IMR-90 (cell line): ENCODE measurements at regions not wholly inside any gene's neighbourhood (a gene's known extent, or its start where the extent isn't known, plus 50 kb on each side); places are given as distances from the start of the nearest gene placed in this dataset.

Experiments
- ATAC-seq: fragments of 200-7000 bp; cut with Tn5 transposase; 2 replicates; pipeline ENCODE4 v1.9.1; 2020; ENCODE audit warnings: low read depth, mild to moderate bottlenecking, moderate library complexity
- BruUV-seq: library from RNA; stranded (reverse); fragments of 400-500 nt; replicated peaks from 2 replicates; lab custom pipeline; 2021; lab: Mats Ljungman, UMichigan
- CTCF ChIA-PET: fragments of 300-600 bp; formaldehyde crosslinking; extraction: SDS; loops from one replicate; lab custom pipeline; 2021; ENCODE audit warnings: antibody characterized with exemption; lab: Yijun Ruan, JAX
- POLR2A ChIA-PET: fragments of 300-600 bp; sonication (Branson Sonifier 250); formaldehyde crosslinking; loops from one replicate; lab custom pipeline; 2022; ENCODE audit warnings: antibody characterized with exemption; ENCODE audit not compliant: unreplicated experiment; lab: Charles Lee
- DNase-seq: peaks from one replicate; pipeline ENCODE4 v3.0.0; 2013
- H2AFZ ChIP-seq: replicated peaks from 2 replicates; pipeline ENCODE3; 2013; ENCODE audit warnings: low read length, mild to moderate bottlenecking; ENCODE audit not compliant: poor library complexity
- H2AK5ac ChIP-seq: 2 replicates; pipeline ENCODE4 v1.6.1; 2013; ENCODE audit warnings: low read depth, low read length, inconsistent platforms
- H2AK9ac ChIP-seq: replicated peaks from 2 replicates; pipeline ENCODE3; 2013; ENCODE audit warnings: mild to moderate bottlenecking, low read depth, low read length, moderate library complexity; ENCODE audit not compliant: poor library complexity
- H2BK120ac ChIP-seq: 2 replicates; pipeline ENCODE4 v1.6.1; 2013; ENCODE audit warnings: low read depth, low read length, inconsistent platforms
- H2BK15ac ChIP-seq: 3 replicates; pipeline ENCODE4 v1.6.1; 2013; ENCODE audit warnings: low read depth, low read length, inconsistent platforms
- H2BK20ac ChIP-seq: 2 replicates; pipeline ENCODE4 v1.6.1; 2013; ENCODE audit warnings: low read depth, mild to moderate bottlenecking, inconsistent platforms, low read length, moderate library complexity
- H2BK5ac ChIP-seq: 2 replicates; pipeline ENCODE4 v1.6.1; 2013; ENCODE audit warnings: mild to moderate bottlenecking, low read depth, low read length, inconsistent platforms; ENCODE audit not compliant: poor library complexity, severe bottlenecking
- H3K14ac ChIP-seq: replicated peaks from 2 replicates; pipeline ENCODE4 v1.6.1; 2013; ENCODE audit warnings: low read depth, low read length, inconsistent platforms
- H3K18ac ChIP-seq: 2 replicates; pipeline ENCODE4 v1.6.1; 2013; ENCODE audit warnings: low read depth, low read length, control low read depth
- H3K23ac ChIP-seq: 2 replicates; pipeline ENCODE4 v1.6.1; 2013; ENCODE audit warnings: low read depth, low read length, inconsistent platforms
- H3K27ac ChIP-seq: 2 replicates; pipeline ENCODE4 v1.5.1; 2013; ENCODE audit warnings: mild to moderate bottlenecking, control low read depth, low read length; ENCODE audit not compliant: insufficient read depth
- H3K27me3 ChIP-seq: 2 replicates; pipeline ENCODE4 v1.6.1; 2013; ENCODE audit warnings: low read length; ENCODE audit not compliant: control insufficient read depth, insufficient read depth
- H3K36me3 ChIP-seq: 2 replicates; pipeline ENCODE4 v1.6.1; 2013; ENCODE audit warnings: low read length, mixed read lengths; ENCODE audit not compliant: control insufficient read depth, insufficient read depth
- H3K4ac ChIP-seq: 2 replicates; pipeline ENCODE4 v1.6.1; 2013; ENCODE audit warnings: low read depth, low read length, inconsistent platforms
- H3K4me1 ChIP-seq: 2 replicates; pipeline ENCODE4 v1.6.1; 2013; ENCODE audit warnings: low read length, mixed read lengths; ENCODE audit not compliant: control insufficient read depth, insufficient read depth
- H3K4me2 ChIP-seq: 2 replicates; pipeline ENCODE4 v1.6.1; 2013; ENCODE audit warnings: low read depth, mild to moderate bottlenecking, control low read depth, low read length, moderate library complexity
- H3K4me3 ChIP-seq: 2 replicates; pipeline ENCODE4 v1.5.1; 2013; ENCODE audit warnings: low read depth, mild to moderate bottlenecking, control low read depth, low read length, moderate library complexity; ENCODE audit not compliant: insufficient read depth
- H3K56ac ChIP-seq: 2 replicates; pipeline ENCODE4 v1.6.1; 2013; ENCODE audit warnings: low read length, inconsistent platforms; ENCODE audit not compliant: insufficient read depth; ENCODE audit errors: extremely low read depth
- H3K79me1 ChIP-seq, 2 experiments: 2 replicates each; pipeline ENCODE4 v1.6.1; 2013; ENCODE audit warnings: low read length in 2 of 2, inconsistent platforms in 1 of 2, low read depth in 1 of 2
- H3K9ac ChIP-seq: 2 replicates; pipeline ENCODE4 v1.6.1; 2013; ENCODE audit warnings: low read depth, low read length, control low read depth
- H3K9me1 ChIP-seq: 2 replicates; pipeline ENCODE4 v1.6.1; 2013; ENCODE audit warnings: low read length, inconsistent platforms; ENCODE audit not compliant: insufficient read depth
- H3K9me3 ChIP-seq: 2 replicates; pipeline ENCODE4 v1.6.1; 2013; ENCODE audit warnings: low read length; ENCODE audit not compliant: control insufficient read depth, insufficient read depth
- H4K20me1 ChIP-seq: 2 replicates; pipeline ENCODE4 v1.6.1; 2013; ENCODE audit warnings: low read length, inconsistent platforms; ENCODE audit not compliant: insufficient read depth
- H4K5ac ChIP-seq: 2 replicates; pipeline ENCODE4 v1.6.1; 2013; ENCODE audit warnings: mild to moderate bottlenecking, low read depth, low read length, control low read depth
- H4K8ac ChIP-seq, 2 experiments: 2 replicates each; pipeline ENCODE4 v1.6.1; 2013; ENCODE audit warnings: low read depth in 2 of 2, low read length in 2 of 2, control low read depth in 1 of 2, inconsistent platforms in 1 of 2
- H4K91ac ChIP-seq: 2 replicates; pipeline ENCODE4 v1.6.1; 2013; ENCODE audit warnings: low read depth, low read length, inconsistent platforms; ENCODE audit not compliant: insufficient read depth
- CEBPB ChIP-seq: IDR thresholded peaks from 2 replicates; pipeline ENCODE4 v1.6.1; 2012; ENCODE audit warnings: low read depth, low read length, improper control_type of control experiment
- CHD1 ChIP-seq: IDR thresholded peaks from 2 replicates; pipeline ENCODE4 v1.6.1; 2012; ENCODE audit warnings: low read depth, low read length, improper control_type of control experiment
- FOS ChIP-seq: fragments of 150-350 bp; IDR thresholded peaks from 2 replicates; pipeline ENCODE4 v1.6.1; 2016; ENCODE audit warnings: low read depth, low read length
- MAFK ChIP-seq: IDR thresholded peaks from 2 replicates; pipeline ENCODE4 v1.6.1; 2012; ENCODE audit warnings: low read depth, low read length, improper control_type of control experiment
- MAZ ChIP-seq: IDR thresholded peaks from 2 replicates; pipeline ENCODE4 v1.6.1; 2012; ENCODE audit warnings: low read depth, mild to moderate bottlenecking, low read length, improper control_type of control experiment, moderate library complexity, borderline replicate concordance
- MXI1 ChIP-seq: IDR thresholded peaks from 2 replicates; pipeline ENCODE4 v1.6.1; 2012; ENCODE audit warnings: low read depth, mild to moderate bottlenecking, low read length, moderate library complexity, borderline replicate concordance
- NFE2L2 ChIP-seq: fragments of 150-350 bp; IDR thresholded peaks from 2 replicates; pipeline ENCODE4 v1.6.1; 2016; ENCODE audit warnings: low read depth, mild to moderate bottlenecking, low read length
- POLR2A ChIP-seq: IDR thresholded peaks from 2 replicates; pipeline ENCODE4 v1.6.1; 2012; ENCODE audit warnings: mild to moderate bottlenecking, low read depth, low read length
- RAD21 ChIP-seq: IDR thresholded peaks from 2 replicates; pipeline ENCODE4 v1.6.1; 2012; ENCODE audit warnings: low read length, improper control_type of control experiment
- RCOR1 ChIP-seq: IDR thresholded peaks from 2 replicates; pipeline ENCODE4 v1.6.1; 2012; ENCODE audit warnings: mild to moderate bottlenecking, low read length, improper control_type of control experiment; ENCODE audit not compliant: insufficient replicate concordance
- RFX5 ChIP-seq: IDR thresholded peaks from 2 replicates; pipeline ENCODE4 v1.8.0; 2012; ENCODE audit warnings: low read depth, mild to moderate bottlenecking, low read length, moderate library complexity
- SMC3 ChIP-seq: fragments of 150-350 bp; IDR thresholded peaks from 2 replicates; pipeline ENCODE4 v1.6.1; 2016; ENCODE audit warnings: low read depth, mild to moderate bottlenecking, antibody characterized with exemption, low read length, moderate library complexity
- USF2 ChIP-seq: fragments of 150-350 bp; IDR thresholded peaks from 2 replicates; pipeline ENCODE4 v1.6.1; 2017; ENCODE audit warnings: mild to moderate bottlenecking, antibody characterized with exemption, low read length, low read depth
- WGBS, 2 experiments: methylation state at CpG; one replicate each; pipeline versions ENCODE4 v1.1.5 to v1.1.7; 2013; ENCODE audit warnings: missing lambda C conversion rate in 2 of 2; ENCODE audit not compliant: insufficient read length in 1 of 2; ENCODE audit errors: extremely low coverage in 2 of 2; 5-methylcytosine and 5-hydroxymethylcytosine counted together
- dilution Hi-C: fragments of 300-500 bp; cut with HindIII; formaldehyde crosslinking; loops from one replicate; pipeline ENCODE4 v1.14.3; 2018; ENCODE audit warnings: low sequenced_read_pairs; ENCODE audit not compliant: unreplicated experiment
- in situ Hi-C: fragments of 300-500 bp; cut with MboI; formaldehyde crosslinking; loops from 3 replicates; pipeline ENCODE4 v1.14.3; 2019; ENCODE audit warnings: low sequenced_read_pairs, inconsistent platforms, mixed read lengths
- intact Hi-C: fragments of 100-400 bp; cut with micrococcal nuclease; formaldehyde crosslinking; loops from 2 replicates; pipeline ENCODE4 v1.10.0; 2022
- TF ChIP-seq, protein P1 (sequence below): conservative IDR thresholded peaks from 2 replicates; pipeline ENCODE4 v1.5.1; 2012; ENCODE audit warnings: mild to moderate bottlenecking, low read depth, low read length, improper control_type of control experiment
- TF ChIP-seq, protein P2 (sequence below): fragments of 150-350 bp; IDR thresholded peaks from 2 replicates; pipeline ENCODE4 v1.6.1; 2016; ENCODE audit warnings: low read depth, mild to moderate bottlenecking, low read length, moderate library complexity, borderline replicate concordance

GRCh38 chr1:29829448-29830344 is 593.4 kb downstream of the PTPRU start:
- ATAC-seq, result no peak
- H2AK5ac ChIP-seq, result no peak overlapping the region
- no peak overlapping the region for H3K4ac ChIP-seq
- no peak overlapping the region for H4K5ac ChIP-seq
- peak overlapping the region; percentile 35 for H2AFZ ChIP-seq
- no peak overlapping the region for H3K4me3 ChIP-seq
- no peak overlapping the region for H3K4me2 ChIP-seq
- H3K79me1 ChIP-seq, result no peaks in the 10 kb centered on the region
- POLR2A ChIA-PET, result no interaction called here
- H3K9me1 ChIP-seq, result no peaks in the 10 kb centered on the region
- no peak overlapping the region for H4K8ac ChIP-seq
- CTCF ChIA-PET, result no interaction called here
- H2AK9ac ChIP-seq, result no peak overlapping the region
- no peaks in the 10 kb centered on the region; the same call in 1 of the 2 replicates for H4K20me1 ChIP-seq
- H2BK120ac ChIP-seq, result no peak overlapping the region
- no peak overlapping the region for H3K23ac ChIP-seq
- in situ Hi-C loops, result no loop called here
- no peak overlapping the region for H2BK15ac ChIP-seq
- H4K91ac ChIP-seq, result no peak overlapping the region
- intact Hi-C loops, result no loop called here
- dilution Hi-C loops, result no loop called here
- H3K14ac ChIP-seq, result no peak overlapping the region
- no peak overlapping the region for H3K18ac ChIP-seq
- BruUV-seq, result no TSS peak
- no peak overlapping the region for H3K9ac ChIP-seq
- no peaks in the 10 kb centered on the region for H3K4me1 ChIP-seq
- H3K27me3 ChIP-seq, result no peaks in the 10 kb centered on the region; the same call in 1 of the 2 replicates
- no peaks in the 10 kb centered on the region for H3K9me3 ChIP-seq
- H2BK20ac ChIP-seq, result no peak overlapping the region
- WGBS, 2 experiments, result 67% methylated on average over 5 of the region's 14 CpGs; no CpG with 5 or more reads in 1 of the 2 experiments
- H3K27ac ChIP-seq, result no peak overlapping the region
- DNase-seq, result no peak
- H3K36me3 ChIP-seq, result no peaks in the 10 kb centered on the region
- H2BK5ac ChIP-seq, result no peak overlapping the region
- no peak overlapping the region for H3K56ac ChIP-seq
- no peak for TF ChIP-seq CEBPB
- TF ChIP-seq RCOR1, result no peak
- TF ChIP-seq, protein P1, sequence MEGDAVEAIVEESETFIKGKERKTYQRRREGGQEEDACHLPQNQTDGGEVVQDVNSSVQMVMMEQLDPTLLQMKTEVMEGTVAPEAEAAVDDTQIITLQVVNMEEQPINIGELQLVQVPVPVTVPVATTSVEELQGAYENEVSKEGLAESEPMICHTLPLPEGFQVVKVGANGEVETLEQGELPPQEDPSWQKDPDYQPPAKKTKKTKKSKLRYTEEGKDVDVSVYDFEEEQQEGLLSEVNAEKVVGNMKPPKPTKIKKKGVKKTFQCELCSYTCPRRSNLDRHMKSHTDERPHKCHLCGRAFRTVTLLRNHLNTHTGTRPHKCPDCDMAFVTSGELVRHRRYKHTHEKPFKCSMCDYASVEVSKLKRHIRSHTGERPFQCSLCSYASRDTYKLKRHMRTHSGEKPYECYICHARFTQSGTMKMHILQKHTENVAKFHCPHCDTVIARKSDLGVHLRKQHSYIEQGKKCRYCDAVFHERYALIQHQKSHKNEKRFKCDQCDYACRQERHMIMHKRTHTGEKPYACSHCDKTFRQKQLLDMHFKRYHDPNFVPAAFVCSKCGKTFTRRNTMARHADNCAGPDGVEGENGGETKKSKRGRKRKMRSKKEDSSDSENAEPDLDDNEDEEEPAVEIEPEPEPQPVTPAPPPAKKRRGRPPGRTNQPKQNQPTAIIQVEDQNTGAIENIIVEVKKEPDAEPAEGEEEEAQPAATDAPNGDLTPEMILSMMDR, result no peak
- no peak for TF ChIP-seq CHD1
- TF ChIP-seq, protein P2, sequence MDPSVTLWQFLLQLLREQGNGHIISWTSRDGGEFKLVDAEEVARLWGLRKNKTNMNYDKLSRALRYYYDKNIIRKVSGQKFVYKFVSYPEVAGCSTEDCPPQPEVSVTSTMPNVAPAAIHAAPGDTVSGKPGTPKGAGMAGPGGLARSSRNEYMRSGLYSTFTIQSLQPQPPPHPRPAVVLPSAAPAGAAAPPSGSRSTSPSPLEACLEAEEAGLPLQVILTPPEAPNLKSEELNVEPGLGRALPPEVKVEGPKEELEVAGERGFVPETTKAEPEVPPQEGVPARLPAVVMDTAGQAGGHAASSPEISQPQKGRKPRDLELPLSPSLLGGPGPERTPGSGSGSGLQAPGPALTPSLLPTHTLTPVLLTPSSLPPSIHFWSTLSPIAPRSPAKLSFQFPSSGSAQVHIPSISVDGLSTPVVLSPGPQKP, result no peak
- TF ChIP-seq USF2, result no peak
- TF ChIP-seq MAZ, result no peak
- TF ChIP-seq MAFK, result no peak
- no peak for TF ChIP-seq MXI1
- TF ChIP-seq POLR2A, result no peak
- no peak for TF ChIP-seq FOS
- TF ChIP-seq NFE2L2, result no peak
- TF ChIP-seq RFX5, result no peak
- TF ChIP-seq RAD21, result no peak
- TF ChIP-seq SMC3, result no peak
